SK-N-DZ (cell line): ENCODE measurements at regions not wholly inside any gene's neighbourhood (a gene's known extent, or its start where the extent isn't known, plus 50 kb on each side); places are given as distances from the start of the nearest gene placed in this dataset.

Experiments
- DNase-seq: peaks from one replicate; pipeline ENCODE4 v3.0.0-alpha.2; 2015; ENCODE audit warnings: low spot score

- DNase-seq = no peak
Observed at GRCh38 chr3:81045976-81046375, 715.5 kb downstream of the GBE1 start.

- no peak for DNase-seq
Observed at GRCh38 chr3:81045246-81045645, 716.2 kb downstream of the GBE1 start.

- DNase-seq = no peak
Observed at GRCh38 chr3:81043660-81044199, 717.7 kb downstream of the GBE1 start.

DNA sequence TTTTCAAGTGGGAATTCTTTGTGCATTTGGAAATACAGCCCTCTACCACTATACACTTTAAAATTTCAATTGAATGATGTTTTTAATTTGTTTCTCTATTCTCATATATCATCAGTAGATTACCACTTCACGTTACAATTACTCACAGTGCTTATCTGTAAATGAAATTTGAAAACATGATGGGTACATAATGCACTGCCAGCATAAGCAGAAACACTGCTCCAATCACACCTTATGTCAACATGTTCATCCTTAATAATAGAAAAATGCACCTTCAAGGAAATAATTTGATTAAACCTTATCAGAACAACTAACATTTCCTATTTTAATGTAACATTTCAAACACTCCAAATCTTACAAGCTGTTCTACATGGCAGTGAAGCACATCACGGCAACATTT is 718.4 kb downstream of the GBE1 start:
- no peak for DNase-seq

- DNase-seq = no peak
Observed at GRCh38 chr3:81041331-81041730, 720.1 kb downstream of the GBE1 start.

DNA sequence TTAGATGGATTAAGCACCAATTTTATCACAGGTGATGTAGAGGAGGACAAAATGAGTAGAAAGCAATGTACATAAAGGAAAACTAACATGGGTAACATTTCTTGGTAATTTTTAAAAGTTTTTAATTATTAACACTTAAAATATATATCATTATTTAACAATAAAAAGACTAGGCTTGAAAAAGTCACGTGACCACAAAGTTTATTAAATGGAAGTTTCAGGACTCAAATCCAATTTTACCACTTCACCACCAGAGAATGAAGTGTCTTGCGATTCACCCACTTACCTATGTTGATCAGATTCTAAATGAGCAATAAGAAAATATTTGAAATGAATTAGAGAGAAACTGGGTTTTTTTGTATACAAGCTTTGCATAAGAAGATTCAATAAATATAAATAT is 721.3 kb downstream of the GBE1 start:
- no peak for DNase-seq

GRCh38 chr3:81033684-81034083 is 727.8 kb downstream of the GBE1 start:
- no peak for DNase-seq

DNA sequence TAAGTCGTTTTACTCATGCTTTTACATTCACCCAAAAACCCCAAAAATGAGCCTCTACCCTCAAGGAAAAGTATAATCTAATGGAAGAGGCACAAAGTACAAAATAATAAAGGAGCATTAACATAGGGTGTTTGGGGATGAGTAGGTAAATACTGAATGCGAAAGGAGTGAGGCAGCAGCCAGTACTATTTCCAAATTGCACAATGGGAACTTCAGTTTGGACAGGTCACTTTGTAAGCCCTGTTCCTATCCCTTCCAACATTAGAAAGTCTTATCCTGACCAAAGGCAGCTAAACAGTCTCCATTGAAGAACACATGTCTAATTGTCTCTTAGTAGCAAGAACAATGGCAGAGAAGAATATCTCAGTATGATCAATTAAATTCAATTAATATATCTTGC is 728.3 kb downstream of the GBE1 start:
- no peak for DNase-seq

DNA sequence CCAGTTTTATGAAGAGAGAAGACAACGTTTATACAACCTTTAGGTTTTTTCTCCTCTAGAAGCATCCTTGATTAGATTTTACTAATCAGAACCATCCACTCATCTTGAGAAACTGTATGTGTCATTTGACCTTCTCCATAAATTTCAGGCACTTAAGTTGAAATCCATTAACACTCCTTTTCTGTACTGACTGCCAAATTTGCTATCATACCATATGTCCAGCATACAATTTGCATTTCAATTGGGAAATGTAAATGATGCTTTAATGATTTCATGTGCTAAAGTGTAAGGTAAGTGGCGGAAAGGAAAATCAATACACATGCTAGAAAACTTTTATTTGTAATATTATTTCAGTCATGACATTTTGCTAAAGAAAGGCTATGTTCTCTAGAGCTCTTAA is 731.6 kb downstream of the GBE1 start:
- DNase-seq = peak; percentile 4

DNA sequence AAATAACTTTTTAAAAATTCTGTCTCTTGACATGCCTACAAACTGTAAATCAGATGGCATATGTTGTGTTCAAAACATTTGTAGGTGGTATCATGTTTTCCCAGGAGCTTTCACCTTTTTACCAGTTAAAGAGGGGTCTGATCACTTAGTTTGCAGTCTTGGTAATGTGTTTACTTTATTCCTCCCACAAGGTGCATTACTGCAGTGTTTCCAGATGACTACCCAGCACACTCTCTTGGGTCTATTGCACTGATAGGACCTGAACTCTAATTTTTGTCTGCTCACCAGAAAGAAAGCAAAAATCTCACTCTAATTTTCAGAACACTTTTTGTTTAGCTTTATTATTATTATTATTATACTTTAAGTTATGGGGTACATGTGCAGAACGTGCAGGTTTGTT is 734.1 kb downstream of the GBE1 start:
- no peak for DNase-seq

DNA sequence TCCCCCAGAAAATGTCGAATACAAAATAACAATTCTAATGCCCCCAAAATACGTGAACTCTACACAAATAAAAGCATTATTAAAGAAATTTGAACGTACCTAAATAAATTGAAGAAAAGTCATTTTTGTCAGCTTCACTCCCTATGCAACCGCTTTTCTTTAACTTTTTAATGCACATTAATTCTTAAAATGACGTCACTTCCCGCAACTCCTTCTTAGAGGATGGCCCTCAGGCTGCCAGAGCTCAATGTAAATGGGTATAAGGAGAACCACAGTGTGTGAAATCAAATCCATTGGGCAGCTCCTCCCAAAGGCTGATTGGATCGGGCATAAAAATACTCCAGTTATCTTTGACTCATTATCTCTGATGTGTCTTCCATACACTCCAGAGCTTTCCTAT is 736.9 kb downstream of the GBE1 start:
- no peak for DNase-seq

GRCh38 chr3:81022339-81022738 is 739.1 kb downstream of the GBE1 start:
- DNase-seq = no peak

GRCh38 chr3:81013360-81013759 is 748.1 kb downstream of the GBE1 start:
- DNase-seq = no peak

DNA sequence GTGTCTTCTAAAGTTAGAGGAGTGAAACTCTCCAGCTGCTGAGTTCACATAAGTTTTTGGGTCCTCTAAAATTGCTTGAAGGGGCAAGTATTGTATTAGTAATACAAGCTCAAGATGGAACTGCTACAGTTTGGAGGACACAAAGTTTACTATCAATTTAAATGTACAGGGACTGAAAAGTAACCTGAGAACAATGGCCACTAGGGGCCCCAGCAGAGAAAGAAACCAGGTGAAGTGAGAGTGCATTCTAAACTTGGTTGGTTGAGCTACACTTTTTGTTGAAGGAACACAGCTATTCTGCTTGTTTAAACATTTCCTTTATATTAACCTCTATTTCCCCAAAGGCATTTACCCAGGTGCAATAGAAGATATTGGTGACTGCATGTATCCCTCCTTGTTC is 755.5 kb downstream of the GBE1 start:
- no peak for DNase-seq

DNA sequence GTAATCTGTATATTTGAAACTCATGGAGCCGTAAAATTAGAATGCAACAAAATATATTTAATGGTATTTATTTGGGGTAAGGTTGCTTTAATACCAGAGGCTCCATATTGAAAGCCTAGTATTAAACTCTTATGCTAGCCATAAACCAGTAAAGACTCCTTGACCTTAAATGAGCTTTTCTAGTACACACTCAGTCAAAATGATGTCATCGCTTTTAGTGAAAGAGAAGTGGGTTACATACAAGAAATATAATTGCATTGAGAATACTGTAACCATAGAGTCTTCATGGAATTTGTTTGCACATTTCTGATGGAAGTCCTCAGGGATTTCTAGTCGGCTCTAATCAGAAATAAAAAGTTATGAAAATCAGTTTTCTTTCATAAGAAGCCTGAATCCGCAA is 757.6 kb downstream of the GBE1 start:
- DNase-seq = no peak

- DNase-seq = no peak
Observed at GRCh38 chr3:81003008-81003645, 758.3 kb downstream of the GBE1 start.

GRCh38 chr3:80999481-80999880 is 762.0 kb downstream of the GBE1 start:
- no peak for DNase-seq

- DNase-seq = no peak
Observed at GRCh38 chr3:80998022-80998421, 763.4 kb downstream of the GBE1 start.

DNA sequence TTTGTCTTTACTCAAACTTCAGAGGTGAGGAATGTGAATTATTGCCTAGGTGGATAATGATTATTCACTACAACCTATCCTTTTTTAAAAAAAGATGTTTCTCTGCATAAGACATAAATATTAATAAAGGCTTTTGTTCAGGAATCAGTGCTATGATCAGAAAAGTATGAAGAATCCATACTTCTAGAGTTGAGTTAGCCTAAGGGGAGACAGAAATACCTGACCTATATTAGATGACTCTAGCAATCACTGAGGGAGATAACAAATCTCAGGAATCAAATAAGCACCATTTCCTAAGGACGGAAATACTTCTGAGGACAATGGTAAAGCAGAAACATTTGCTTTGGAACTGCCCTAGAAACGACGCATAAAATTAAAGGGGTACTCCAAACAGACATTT is 763.8 kb downstream of the GBE1 start:
- DNase-seq = no peak

DNA sequence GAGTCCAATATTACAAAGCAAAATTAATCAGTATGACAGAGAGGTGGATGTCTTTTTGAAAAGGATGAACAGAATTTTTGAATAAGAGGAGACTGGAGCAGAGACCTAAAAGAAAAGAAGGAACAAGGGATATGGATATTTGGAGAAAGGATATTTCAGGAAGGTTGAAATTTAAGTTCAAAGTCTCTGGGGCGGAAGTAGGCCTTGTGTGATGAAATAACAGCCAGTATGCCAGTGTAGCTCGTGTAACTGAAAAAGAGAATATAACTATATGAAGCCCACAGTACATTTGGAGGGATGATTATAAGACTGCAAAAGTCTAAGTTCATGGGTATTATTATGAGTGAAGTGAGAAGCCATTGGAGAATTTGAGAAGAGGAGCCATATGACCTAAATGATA is 766.7 kb downstream of the GBE1 start:
- no peak for DNase-seq

DNA sequence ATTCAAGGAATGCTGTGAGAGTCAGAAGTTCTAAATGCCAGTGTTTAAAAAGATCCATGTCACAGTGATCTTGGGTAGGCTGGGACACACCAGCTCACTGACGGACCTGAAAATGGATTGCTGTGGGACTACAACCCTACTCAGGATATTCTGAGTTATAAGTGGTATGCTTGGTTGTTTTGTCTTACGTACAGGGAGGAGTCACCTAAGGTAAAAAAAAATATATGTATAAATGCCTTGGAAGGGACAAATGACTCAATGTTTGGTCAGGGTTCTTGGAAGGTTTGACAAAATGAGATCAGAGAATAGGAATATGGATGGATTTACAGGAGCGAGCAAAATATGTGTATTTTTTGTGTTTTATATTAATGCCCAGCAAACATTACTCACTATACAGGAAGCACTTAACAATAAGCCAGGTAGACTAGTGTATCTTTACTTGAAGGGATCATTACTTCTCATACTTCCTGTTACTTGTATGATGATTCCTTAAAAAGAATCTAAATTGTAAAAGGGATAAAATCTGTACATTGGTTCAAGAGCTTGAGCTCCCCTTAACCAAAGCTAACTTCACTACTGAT is 767.3 kb downstream of the GBE1 start:
- no peak for DNase-seq

DNA sequence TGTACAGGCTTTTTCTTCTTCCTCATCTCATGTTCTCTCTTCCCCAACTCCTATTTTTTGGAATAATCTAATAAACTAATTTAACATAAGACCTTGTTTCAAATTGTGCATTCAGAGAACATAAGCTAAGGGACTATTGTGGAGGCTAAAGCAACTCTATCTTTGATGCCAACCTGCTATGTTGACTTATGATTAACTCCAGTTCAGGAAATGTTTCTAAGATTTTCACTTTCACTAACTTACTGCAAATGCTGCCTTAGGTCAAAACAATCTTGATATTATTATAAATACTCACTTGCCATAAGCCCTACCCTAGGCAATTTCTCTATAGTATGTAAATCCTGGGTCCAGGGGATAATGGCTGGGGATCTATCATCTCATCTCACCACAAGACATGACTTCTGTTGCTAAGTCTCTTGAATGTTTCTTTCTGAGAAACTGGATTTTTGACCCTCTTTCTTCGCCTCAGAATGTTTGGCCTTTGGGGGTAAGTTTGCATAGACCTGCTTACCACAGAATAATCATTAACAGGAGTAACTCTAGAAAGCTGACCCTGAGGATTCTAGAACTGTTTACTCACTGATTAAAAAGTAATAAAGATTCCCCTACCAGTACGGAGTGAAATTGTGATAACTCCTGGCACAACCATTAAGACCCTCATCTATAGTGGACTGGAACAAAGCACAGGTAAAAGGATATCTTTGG is 768.1 kb downstream of the GBE1 start:
- no peak for DNase-seq

GRCh38 chr3:80983753-80984152 is 777.7 kb downstream of the GBE1 start:
- no peak for DNase-seq
